B cell (primary cell): ENCODE measurements at regions not wholly inside any gene's neighbourhood (a gene's known extent, or its start where the extent isn't known, plus 50 kb on each side); places are given as distances from the start of the nearest gene placed in this dataset.

Source experiments
- ATAC-seq: fragments of 200-7000 bp; cut with Tn5 transposase; one replicate; pipeline ENCODE4 v1.10.0; 2021; ENCODE audit warnings: low read depth, mild to moderate bottlenecking, moderate number of reproducible peaks, moderate library complexity
- CTCF ChIA-PET: fragments of 350-600 bp; sonication (Branson Sonifier 250); formaldehyde crosslinking; loops from one replicate; lab custom pipeline; 2021; ENCODE audit warnings: antibody characterized with exemption, inconsistent platforms; lab: Charles Lee
- POLR2A ChIA-PET: fragments of 350-600 bp; sonication (Branson Sonifier 250); formaldehyde crosslinking; loops from one replicate; lab custom pipeline; 2021; ENCODE audit warnings: antibody characterized with exemption; lab: Charles Lee
- DNase-seq: peaks from one replicate; pipeline ENCODE4 v3.0.0; 2013
- H2AFZ ChIP-seq: 2 replicates; pipeline ENCODE4 v1.6.1; 2012; ENCODE audit warnings: mild to moderate bottlenecking, low read depth, low read length; ENCODE audit not compliant: insufficient read depth, poor library complexity, severe bottlenecking
- H3K27ac ChIP-seq, 2 donors: 1 replicate in 1 of 2; 2 replicates in 1 of 2; pipeline ENCODE4 v1.5.1; 2012 to 2013; ENCODE audit warnings: low read length in 2 of 2, mild to moderate bottlenecking in 2 of 2, moderate library complexity in 1 of 2
- H3K27me3 ChIP-seq, 4 experiments: fragments of 200-600 bp in 1 of 4; sonication (generic) in 1 of 4; replicated peaks in 1 of 4; 1 replicate in 2 of 4; 2 replicates in 2 of 4; pipeline versions ENCODE4 v1.6.1 to v1.7.0; 2013 to 2016; ENCODE audit warnings: low read length in 3 of 4, mild to moderate bottlenecking in 2 of 4, mixed read lengths in 1 of 4, moderate library complexity in 1 of 4; ENCODE audit not compliant: insufficient read depth in 4 of 4, control insufficient read depth in 3 of 4; ENCODE audit errors: control extremely low read depth in 1 of 4
- H3K36me3 ChIP-seq, 2 experiments: replicated peaks in 1 of 2; 1 replicate in 1 of 2; 2 replicates in 1 of 2; pipeline versions ENCODE4 v1.6.1 to v1.7.1; 2013; ENCODE audit warnings: low read length in 1 of 2; ENCODE audit not compliant: insufficient read depth in 2 of 2, control insufficient read depth in 1 of 2; ENCODE audit errors: control extremely low read depth in 1 of 2, extremely low read depth in 1 of 2
- H3K4me1 ChIP-seq, 2 donors: fragments of 200-600 bp in 1 of 2; sonication (generic) in 1 of 2; 1 replicate in 1 of 2; 2 replicates in 1 of 2; pipeline versions ENCODE4 v1.5.1 to v1.6.1; 2013 to 2017; ENCODE audit warnings: low read length in 2 of 2; ENCODE audit not compliant: control insufficient read depth in 2 of 2, insufficient read depth in 2 of 2
- H3K4me2 ChIP-seq: replicated peaks from 2 replicates; pipeline ENCODE3; 2012; ENCODE audit warnings: mild to moderate bottlenecking, low read depth, low read length; ENCODE audit not compliant: poor library complexity, severe bottlenecking
- H3K4me3 ChIP-seq, 5 experiments: fragments of 200-600 bp in 1 of 5; sonication (generic) in 1 of 5; 1 replicate in 3 of 5; 2 replicates in 2 of 5; pipeline versions ENCODE4 v1.5.1 to v1.7.0; 2011 to 2016; ENCODE audit warnings: low read length in 4 of 5, mild to moderate bottlenecking in 4 of 5, low read depth in 2 of 5, control low read depth in 1 of 5, moderate library complexity in 1 of 5; ENCODE audit not compliant: insufficient read depth in 1 of 5; ENCODE audit errors: control extremely low read depth in 1 of 5, extremely low read depth in 1 of 5
- H3K79me2 ChIP-seq: fragments of 200-600 bp; sonication (generic); one replicate; pipeline ENCODE4 v1.6.0; 2016; ENCODE audit warnings: low read length; ENCODE audit not compliant: control insufficient read depth, insufficient read depth
- H3K9ac ChIP-seq: fragments of 200-600 bp; sonication (generic); 2 replicates; pipeline ENCODE4 v1.6.1; 2017; ENCODE audit warnings: mild to moderate bottlenecking, low read length, moderate library complexity
- H3K9me3 ChIP-seq, 3 donors: one replicate each; pipeline versions ENCODE4 v1.6.1 to v1.7.1; 2013; ENCODE audit warnings: low read length in 2 of 3; ENCODE audit not compliant: control insufficient read depth in 2 of 3, insufficient read depth in 1 of 3; ENCODE audit errors: control extremely low read depth in 1 of 3
- H4K20me1 ChIP-seq: 2 replicates; pipeline ENCODE4 v1.6.0; 2012; ENCODE audit warnings: mild to moderate bottlenecking, low read length; ENCODE audit not compliant: insufficient read depth, control insufficient read depth, poor library complexity, severe bottlenecking
- H3K27ac Mint-ChIP-seq: one replicate; pipeline ENCODE4 v1.8.0; 2021; ENCODE audit warnings: mixed read lengths
- H3K27me3 Mint-ChIP-seq: one replicate; pipeline ENCODE4 v1.8.0; 2021; ENCODE audit warnings: mixed read lengths
- H3K4me1 Mint-ChIP-seq: one replicate; pipeline ENCODE4 v1.8.0; 2021; ENCODE audit warnings: mixed read lengths
- H3K4me3 Mint-ChIP-seq: one replicate; pipeline ENCODE4 v1.8.0; 2021; ENCODE audit warnings: mixed read lengths
- H3K9me3 Mint-ChIP-seq: one replicate; pipeline ENCODE4 v1.8.0; 2022; ENCODE audit warnings: mixed read lengths; ENCODE audit not compliant: insufficient read depth
- CTCF ChIP-seq: fragments of 200-600 bp; IDR thresholded peaks from one replicate; pipeline ENCODE4 v1.8.0; 2022; ENCODE audit warnings: antibody characterized with exemption, mild to moderate bottlenecking
- EZH2 ChIP-seq: IDR thresholded peaks from 2 replicates; pipeline ENCODE4 v1.6.1; 2012; ENCODE audit warnings: borderline replicate concordance, low read depth, mild to moderate bottlenecking, moderate library complexity, low read length; ENCODE audit not compliant: insufficient read depth, poor library complexity, severe bottlenecking
- WGBS: methylation state at CpG from one replicate; pipeline ENCODE4 v1.1.5; 2013; ENCODE audit warnings: missing lambda C conversion rate; ENCODE audit not compliant: insufficient coverage; 5-methylcytosine and 5-hydroxymethylcytosine counted together
- intact Hi-C: fragments of 100-400 bp; cut with micrococcal nuclease; formaldehyde crosslinking; loops from one replicate; pipeline ENCODE4 v1.10.0; 2022

GRCh38 chr11:82458761-82459160 lies 274.9 kb downstream of the FAM181B start:
- Mint-ChIP-seq H3K4me3 (no peak overlapping the region), H3K27me3 (peaks cover 5% of the 10 kb centered on the region), H3K4me1 (no peaks in the 10 kb centered on the region), H3K27ac (no peak overlapping the region), H3K9me3 (no peaks in the 10 kb centered on the region)
- H3K4me3 ChIP-seq = no peak overlapping the region
- TF ChIP-seq EZH2 (no peak), CTCF (no peak)
- WGBS = no CpG with 5 or more reads among the region's 4 CpGs
- H3K79me2 ChIP-seq = no peaks in the 10 kb centered on the region
- ATAC-seq (no peak), DNase-seq (no peak)
- no peaks in the 10 kb centered on the region for H3K36me3 ChIP-seq
- no peak overlapping the region for H3K9ac ChIP-seq
- intact Hi-C loops = no loop called here
- no peak overlapping the region for H3K27ac ChIP-seq
- CTCF ChIA-PET = no interaction called here
- no peak overlapping the region for H2AFZ ChIP-seq
- POLR2A ChIA-PET = no interaction called here
- H3K4me1 ChIP-seq = no peaks in the 10 kb centered on the region
- H3K9me3 ChIP-seq = no peaks in the 10 kb centered on the region
- H4K20me1 ChIP-seq = no peaks in the 10 kb centered on the region
- no peak overlapping the region for H3K4me2 ChIP-seq
- no peaks in the 10 kb centered on the region for H3K27me3 ChIP-seq

- DNase-seq = no peak
- Histone ChIP-seq H4K20me1 (no peaks in the 10 kb centered on the region), H3K9ac (no peak overlapping the region), H3K4me1 (no peaks in the 10 kb centered on the region), H3K36me3 (no peaks in the 10 kb centered on the region), H3K4me2 (no peak overlapping the region), H3K27me3 (no peaks in the 10 kb centered on the region), H3K79me2 (no peaks in the 10 kb centered on the region), H3K27ac (no peak overlapping the region), H2AFZ (no peak overlapping the region), H3K9me3 (no peaks in the 10 kb centered on the region), H3K4me3 (no peak overlapping the region)
- no peak overlapping the region for H3K4me3 Mint-ChIP-seq
- H3K9me3 Mint-ChIP-seq = no peaks in the 10 kb centered on the region
- no CpG with 5 or more reads among the region's 1 CpG for WGBS
- TF ChIP-seq CTCF (no peak), EZH2 (no peak)
- CTCF ChIA-PET = no interaction called here
- H3K4me1 Mint-ChIP-seq = no peaks in the 10 kb centered on the region
- H3K27ac Mint-ChIP-seq = no peak overlapping the region
- ATAC-seq = no peak
- POLR2A ChIA-PET = no interaction called here
- intact Hi-C loops = no loop called here
- peaks cover 5% of the 10 kb centered on the region for H3K27me3 Mint-ChIP-seq
Observed at GRCh38 chr11:82458147-82458546, 275.5 kb downstream of the FAM181B start.
